Adipocyte (in vitro differentiated cells): ENCODE measurements at regions not wholly inside any gene's neighbourhood (a gene's known extent, or its start where the extent isn't known, plus 50 kb on each side); places are given as distances from the start of the nearest gene placed in this dataset.
A peak's percentile ranks its signal among the peaks of the same experiment; 100 is the strongest.

Experiments used
- DNase-seq: peaks from one replicate; pipeline ENCODE4 v3.0.0-alpha.2; 2015; ENCODE audit warnings: low read depth
- H3K27me3 ChIP-seq: replicated peaks from 2 replicates; pipeline ENCODE4 v1.7.0; 2013; ENCODE audit warnings: mild to moderate bottlenecking, low read length, moderate library complexity; ENCODE audit not compliant: control insufficient read depth, insufficient read depth
- H3K36me3 ChIP-seq: 2 replicates; pipeline ENCODE4 v1.7.0; 2013; ENCODE audit warnings: low read length, mild to moderate bottlenecking, moderate library complexity; ENCODE audit not compliant: control insufficient read depth, insufficient read depth, severe bottlenecking
- H3K4me1 ChIP-seq: 2 replicates; pipeline ENCODE4 v1.7.0; 2013; ENCODE audit warnings: mild to moderate bottlenecking, low read length, moderate library complexity; ENCODE audit not compliant: control insufficient read depth, insufficient read depth
- H3K4me3 ChIP-seq: 2 replicates; pipeline ENCODE4 v1.7.0; 2013; ENCODE audit warnings: mild to moderate bottlenecking, low read length, moderate library complexity
- H3K9ac ChIP-seq: 2 replicates; pipeline ENCODE4 v1.7.0; 2013; ENCODE audit warnings: mild to moderate bottlenecking, low read length, moderate library complexity
- H3K9me3 ChIP-seq: 2 replicates; pipeline ENCODE4 v1.7.0; 2013; ENCODE audit warnings: mild to moderate bottlenecking, low read length, moderate library complexity; ENCODE audit not compliant: control insufficient read depth

DNA sequence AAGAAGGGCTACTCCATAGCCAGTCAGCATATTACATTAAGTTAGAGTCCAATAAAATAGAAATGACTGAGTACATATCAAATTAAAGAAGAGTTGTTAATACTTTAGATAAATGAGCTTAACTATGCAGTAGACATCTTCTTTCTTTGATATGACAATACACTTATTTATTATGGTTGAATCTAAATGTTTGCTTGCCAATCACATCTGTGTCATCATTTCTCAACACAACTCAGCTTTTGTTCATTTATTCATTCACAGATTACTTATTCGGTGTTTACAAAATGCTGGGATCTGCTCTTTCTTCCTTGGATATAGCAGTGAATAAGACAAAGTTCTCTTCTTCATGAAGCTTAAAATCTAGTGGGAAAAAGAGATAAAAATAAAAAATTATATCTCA is 614.6 kb upstream of the ATP2B1 start:
- DNase-seq = no peak
- no peak overlapping the region for H3K4me3 ChIP-seq

DNA sequence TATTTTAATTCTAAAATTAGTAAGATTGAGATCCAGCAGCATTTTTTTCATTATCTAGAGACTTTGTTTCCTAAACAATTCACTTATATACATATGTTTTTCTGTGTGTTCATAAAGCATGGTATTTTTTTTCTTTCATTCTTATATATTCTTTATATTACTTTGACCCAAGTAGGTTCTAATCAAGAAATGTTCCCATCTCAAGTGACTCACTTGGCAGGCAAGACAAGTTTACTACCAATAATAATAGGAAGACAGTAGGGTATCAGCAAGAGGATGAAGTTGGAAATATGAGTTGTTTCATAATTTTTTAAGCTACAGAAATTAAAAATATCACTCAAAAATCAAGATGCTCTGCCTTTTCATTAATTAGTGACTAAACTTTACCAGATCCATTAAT is 613.4 kb upstream of the ATP2B1 start:
- Histone ChIP-seq H3K4me1 (no peaks in the 10 kb centered on the region), H3K27me3 (no peaks in the 10 kb centered on the region), H3K9ac (no peak overlapping the region), H3K9me3 (no peaks in the 10 kb centered on the region), H3K4me3 (no peak overlapping the region), H3K36me3 (no peaks in the 10 kb centered on the region)
- DNase-seq = peak; percentile 28

More for the DNA sequence above, 614.6 kb upstream of the ATP2B1 start:
- H3K9ac ChIP-seq = no peak overlapping the region
- H3K4me1 ChIP-seq = no peaks in the 10 kb centered on the region
- H3K27me3 ChIP-seq = no peaks in the 10 kb centered on the region
- no peaks in the 10 kb centered on the region for H3K9me3 ChIP-seq
- no peaks in the 10 kb centered on the region for H3K36me3 ChIP-seq

DNA sequence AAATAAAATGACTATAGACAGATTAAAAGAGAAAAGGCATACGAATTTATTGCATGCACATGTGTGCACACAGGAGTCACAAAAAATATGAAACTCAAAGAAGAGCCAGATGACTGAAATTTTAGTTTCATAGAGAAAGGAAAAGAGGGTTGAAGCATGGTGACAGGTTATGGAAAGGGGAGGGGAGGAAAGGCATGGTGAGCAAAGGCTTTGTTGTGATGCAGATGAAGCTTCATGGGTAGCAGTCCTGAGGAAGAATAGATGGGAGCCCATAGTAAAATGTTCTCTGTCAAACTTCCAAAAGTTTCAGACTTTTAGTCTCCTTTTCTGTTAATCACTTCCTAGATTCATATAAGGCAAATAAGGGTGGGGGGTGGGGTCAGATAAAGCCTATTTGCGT is 612.7 kb upstream of the ATP2B1 start:
- H3K27me3 ChIP-seq = no peaks in the 10 kb centered on the region
- H3K36me3 ChIP-seq = no peaks in the 10 kb centered on the region
- H3K9me3 ChIP-seq = no peaks in the 10 kb centered on the region
- H3K4me1 ChIP-seq = no peaks in the 10 kb centered on the region
- H3K9ac ChIP-seq = no peak overlapping the region
- DNase-seq = no peak
- H3K4me3 ChIP-seq = no peak overlapping the region

GRCh38 chr12:90311561-90311960 is 602.9 kb upstream of the ATP2B1 start:
- DNase-seq = no peak
- Histone ChIP-seq H3K4me3 (no peak overlapping the region), H3K4me1 (no peaks in the 10 kb centered on the region), H3K9ac (no peak overlapping the region), H3K36me3 (no peaks in the 10 kb centered on the region), H3K9me3 (no peaks in the 10 kb centered on the region), H3K27me3 (no peaks in the 10 kb centered on the region)

DNA sequence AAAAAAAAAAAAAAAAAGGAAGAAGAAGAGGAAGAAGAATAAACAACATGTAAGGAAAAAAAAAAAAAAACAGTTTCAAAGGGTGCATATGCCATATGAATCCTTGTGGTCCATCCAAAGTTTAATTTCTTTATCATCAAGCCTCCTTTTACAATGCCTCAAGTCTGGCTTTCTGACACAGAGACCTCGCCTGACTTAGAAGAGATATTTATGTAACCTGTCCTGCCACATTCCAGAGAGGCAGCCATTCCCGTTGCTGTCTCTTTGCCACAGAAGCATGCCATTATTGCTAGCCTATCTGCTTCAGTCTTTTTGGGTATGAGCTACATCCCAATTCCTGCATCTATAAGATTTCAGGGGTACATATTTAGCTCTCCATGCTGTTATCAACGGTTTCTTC is 596.7 kb upstream of the ATP2B1 start:
- Histone ChIP-seq H3K27me3 (no peaks in the 10 kb centered on the region), H3K4me1 (no peaks in the 10 kb centered on the region), H3K9ac (no peak overlapping the region), H3K9me3 (no peaks in the 10 kb centered on the region), H3K36me3 (no peaks in the 10 kb centered on the region), H3K4me3 (no peak overlapping the region)
- DNase-seq = no peak

- no peak for DNase-seq
- no peaks in the 10 kb centered on the region for H3K9me3 ChIP-seq
- no peaks in the 10 kb centered on the region for H3K27me3 ChIP-seq
- no peak overlapping the region for H3K9ac ChIP-seq
- no peak overlapping the region for H3K4me3 ChIP-seq
- H3K4me1 ChIP-seq = peaks cover 6% of the 10 kb centered on the region
- no peaks in the 10 kb centered on the region for H3K36me3 ChIP-seq
Measured at GRCh38 chr12:90304231-90304630, 595.6 kb upstream of the ATP2B1 start.

DNA sequence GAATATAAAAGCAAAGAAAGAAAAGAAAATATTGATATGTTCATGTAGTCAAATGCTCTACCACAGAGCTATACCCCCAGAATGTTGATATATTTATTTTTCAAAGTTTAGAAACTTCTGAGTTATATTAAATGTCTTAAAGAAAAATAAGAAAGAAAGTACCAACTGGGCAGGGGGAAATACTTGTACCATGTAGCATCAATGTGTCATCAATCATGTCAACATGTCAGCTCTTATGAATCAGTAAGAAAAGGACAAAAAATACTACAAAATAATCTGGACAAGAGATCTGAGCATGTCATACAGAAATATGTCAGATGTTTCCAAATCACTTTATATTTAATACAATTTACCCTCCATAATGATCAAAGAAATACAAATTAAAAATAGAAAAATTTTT is 595.1 kb upstream of the ATP2B1 start:
- H3K9me3 ChIP-seq = no peaks in the 10 kb centered on the region
- no peak for DNase-seq
- H3K4me3 ChIP-seq = no peak overlapping the region
- peaks cover 10% of the 10 kb centered on the region for H3K4me1 ChIP-seq
- H3K9ac ChIP-seq = no peak overlapping the region
- H3K36me3 ChIP-seq = no peaks in the 10 kb centered on the region
- no peaks in the 10 kb centered on the region for H3K27me3 ChIP-seq

DNA sequence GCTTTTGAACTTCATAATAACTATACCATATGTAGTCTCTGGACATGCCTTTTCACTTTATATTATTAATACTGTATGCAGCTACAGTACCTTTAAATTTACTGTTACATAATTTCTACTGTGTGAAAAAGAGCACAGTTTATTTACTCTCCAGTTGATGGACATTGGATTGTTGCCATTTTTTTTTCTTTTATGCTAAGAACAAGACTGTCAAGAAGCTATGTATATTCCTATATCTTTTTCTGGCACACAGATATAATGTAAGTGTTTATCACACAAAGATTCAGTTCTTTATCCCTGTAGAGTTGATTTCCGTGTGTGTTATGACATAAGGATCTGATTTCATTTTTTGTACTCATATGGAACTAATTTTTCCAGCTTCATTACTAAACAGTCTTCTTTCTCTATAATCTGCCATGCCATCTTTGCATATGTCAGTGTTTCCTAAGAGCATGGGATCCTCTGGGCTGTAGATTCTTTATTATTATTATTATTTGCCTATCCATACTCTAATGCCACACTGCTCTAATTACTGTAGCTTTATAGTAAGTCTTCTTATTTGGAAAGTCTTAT is 593.0 kb upstream of the ATP2B1 start:
- Histone ChIP-seq H3K9me3 (no peaks in the 10 kb centered on the region), H3K4me3 (no peak overlapping the region), H3K27me3 (no peaks in the 10 kb centered on the region), H3K9ac (no peak overlapping the region), H3K36me3 (no peaks in the 10 kb centered on the region), H3K4me1 (peaks cover 25% of the 10 kb centered on the region)
- peak; percentile 52 for DNase-seq

DNA sequence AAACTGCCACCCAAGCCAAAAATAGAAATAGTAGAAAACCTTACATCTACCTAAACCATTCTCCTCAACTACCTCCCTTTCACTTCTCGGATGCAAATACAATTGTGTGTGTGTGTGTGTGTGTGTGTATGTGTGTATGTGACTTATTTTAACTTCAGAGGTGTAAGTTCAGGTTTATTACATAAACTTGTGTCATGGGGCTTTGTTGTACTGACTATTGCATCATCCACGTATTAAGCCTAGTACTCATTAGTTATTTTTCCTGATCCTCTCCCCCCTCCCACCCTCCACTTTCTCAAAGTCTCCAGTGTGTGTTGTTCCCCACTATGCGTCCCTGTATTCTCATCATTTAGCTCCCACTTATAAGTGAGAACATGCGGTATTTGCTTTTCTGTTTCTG is 592.5 kb upstream of the ATP2B1 start:
- no peak overlapping the region for H3K4me3 ChIP-seq
- H3K9ac ChIP-seq = no peak overlapping the region
- no peaks in the 10 kb centered on the region for H3K36me3 ChIP-seq
- no peaks in the 10 kb centered on the region for H3K9me3 ChIP-seq
- H3K27me3 ChIP-seq = no peaks in the 10 kb centered on the region
- DNase-seq = no peak
- H3K4me1 ChIP-seq = peaks cover 25% of the 10 kb centered on the region

DNA sequence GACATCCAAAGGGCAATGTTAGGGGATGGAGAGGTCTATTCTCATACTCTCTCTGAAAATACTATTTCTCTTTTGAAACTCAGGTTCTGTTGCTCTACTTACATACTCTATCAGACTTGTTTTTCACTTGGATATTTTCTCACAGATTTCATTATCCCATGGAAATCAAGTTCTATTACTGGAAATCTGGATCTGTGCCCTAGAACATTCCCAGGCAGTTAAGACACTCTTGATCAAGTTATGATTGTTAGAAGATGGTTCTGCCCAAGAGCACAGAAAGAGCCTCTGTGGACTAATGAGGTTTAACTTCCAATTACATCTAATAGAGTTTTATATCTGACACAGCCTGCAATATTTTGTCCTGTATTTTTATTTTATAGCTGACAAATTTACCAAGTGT is 591.0 kb upstream of the ATP2B1 start:
- H3K4me1 ChIP-seq = peaks cover 25% of the 10 kb centered on the region
- H3K4me3 ChIP-seq = no peak overlapping the region
- no peak overlapping the region for H3K9ac ChIP-seq
- no peaks in the 10 kb centered on the region for H3K9me3 ChIP-seq
- no peaks in the 10 kb centered on the region for H3K27me3 ChIP-seq
- H3K36me3 ChIP-seq = no peaks in the 10 kb centered on the region
- peak; percentile 16 for DNase-seq

GRCh38 chr12:90299121-90299520 is 590.5 kb upstream of the ATP2B1 start:
- Histone ChIP-seq H3K9me3 (no peaks in the 10 kb centered on the region), H3K36me3 (no peaks in the 10 kb centered on the region), H3K27me3 (no peaks in the 10 kb centered on the region), H3K4me3 (no peak overlapping the region), H3K9ac (no peak overlapping the region), H3K4me1 (peaks cover 25% of the 10 kb centered on the region)
- no peak for DNase-seq

DNA sequence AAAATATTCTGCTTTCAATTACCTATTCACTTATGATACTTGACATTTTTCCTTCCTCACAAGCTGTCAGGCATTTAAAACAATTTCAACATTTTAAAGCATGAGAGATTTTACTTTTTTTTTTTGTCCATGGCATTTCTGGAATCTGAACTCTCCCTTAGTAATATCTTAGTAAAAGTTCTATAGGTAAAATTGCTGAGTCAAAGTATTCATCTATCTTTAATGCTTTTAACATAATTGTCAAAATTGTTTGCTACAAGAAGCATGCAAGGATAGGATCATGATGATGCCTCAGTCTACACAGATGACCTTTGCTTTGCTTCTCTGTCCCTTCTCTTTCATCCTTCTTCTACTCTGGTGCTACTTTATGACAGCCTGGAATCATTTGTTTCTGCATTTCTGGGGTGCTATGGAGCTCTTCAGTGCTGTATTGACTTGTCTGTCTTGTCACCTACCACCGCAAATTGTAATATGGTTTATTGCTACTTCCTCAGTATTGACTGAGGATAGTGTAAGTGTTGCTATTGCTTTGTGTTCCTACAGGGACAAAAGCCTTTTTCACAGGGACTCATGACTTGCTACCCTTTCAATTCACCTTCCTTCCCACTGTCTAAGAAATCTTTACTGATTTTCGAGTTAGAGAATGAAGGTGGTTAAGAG is 589.8 kb upstream of the ATP2B1 start:
- DNase-seq = peak; percentile 38
- Histone ChIP-seq H3K4me1 (peaks cover 25% of the 10 kb centered on the region), H3K9me3 (no peaks in the 10 kb centered on the region), H3K9ac (no peak overlapping the region), H3K36me3 (no peaks in the 10 kb centered on the region), H3K4me3 (no peak overlapping the region), H3K27me3 (no peaks in the 10 kb centered on the region)
